ENCODE measurements at regions not wholly inside any gene's neighbourhood (a gene's known extent, or its start where the extent isn't known, plus 50 kb on each side); places are given as distances from the start of the nearest gene placed in this dataset.

DNA sequence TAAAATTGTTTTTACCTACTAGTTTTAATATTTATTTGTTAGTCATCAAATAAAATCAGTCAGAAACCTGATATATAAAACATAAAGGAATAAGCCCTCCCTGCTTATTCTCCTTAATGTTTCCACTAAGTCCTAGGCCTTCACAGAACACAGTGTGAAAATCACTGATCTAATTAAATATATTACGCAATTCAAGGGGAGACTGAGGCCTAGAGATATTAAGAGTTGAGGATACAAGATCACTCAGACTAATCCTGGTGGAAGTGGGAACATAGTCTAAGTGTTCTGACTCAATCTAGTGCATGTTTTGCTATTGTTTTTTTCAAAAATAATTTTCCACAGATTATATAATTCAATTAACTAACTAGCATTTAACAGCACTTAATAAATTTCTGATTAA is 401.1 kb downstream of the SLCO4C1 start:
- Histone ChIP-seq H3K4me3 (ENCODE audit: low read length in 3 of 3) (no peak overlapping the region), H3K27me3 (ENCODE audit: control insufficient read depth, insufficient read depth, low read length) (no peaks in the 10 kb centered on the region), H3K9me3 (ENCODE audit: control insufficient read depth in 2 of 3, insufficient read depth in 1 of 3, low read length in 3 of 3) (no peaks in the 10 kb centered on the region), H3K4me1 (ENCODE audit: control insufficient read depth in 2 of 3, insufficient read depth in 2 of 3, low read depth in 1 of 3, low read length in 3 of 3) (no peaks in the 10 kb centered on the region), H3K36me3 (ENCODE audit: control insufficient read depth in 2 of 3, insufficient read depth in 3 of 3, low read length in 3 of 3) (no peaks in the 10 kb centered on the region), H3K27ac (ENCODE audit: low read depth in 2 of 2, low read length in 2 of 2) (no peak overlapping the region), H3K9ac (ENCODE audit: low read length in 3 of 3) (no peak overlapping the region)
- intact Hi-C loops (cut with DNase I) = no loop called here
- TF ChIP-seq, protein P1, sequence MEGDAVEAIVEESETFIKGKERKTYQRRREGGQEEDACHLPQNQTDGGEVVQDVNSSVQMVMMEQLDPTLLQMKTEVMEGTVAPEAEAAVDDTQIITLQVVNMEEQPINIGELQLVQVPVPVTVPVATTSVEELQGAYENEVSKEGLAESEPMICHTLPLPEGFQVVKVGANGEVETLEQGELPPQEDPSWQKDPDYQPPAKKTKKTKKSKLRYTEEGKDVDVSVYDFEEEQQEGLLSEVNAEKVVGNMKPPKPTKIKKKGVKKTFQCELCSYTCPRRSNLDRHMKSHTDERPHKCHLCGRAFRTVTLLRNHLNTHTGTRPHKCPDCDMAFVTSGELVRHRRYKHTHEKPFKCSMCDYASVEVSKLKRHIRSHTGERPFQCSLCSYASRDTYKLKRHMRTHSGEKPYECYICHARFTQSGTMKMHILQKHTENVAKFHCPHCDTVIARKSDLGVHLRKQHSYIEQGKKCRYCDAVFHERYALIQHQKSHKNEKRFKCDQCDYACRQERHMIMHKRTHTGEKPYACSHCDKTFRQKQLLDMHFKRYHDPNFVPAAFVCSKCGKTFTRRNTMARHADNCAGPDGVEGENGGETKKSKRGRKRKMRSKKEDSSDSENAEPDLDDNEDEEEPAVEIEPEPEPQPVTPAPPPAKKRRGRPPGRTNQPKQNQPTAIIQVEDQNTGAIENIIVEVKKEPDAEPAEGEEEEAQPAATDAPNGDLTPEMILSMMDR (IDR thresholded peaks at IDR 0.05; ENCODE audit: borderline replicate concordance, extremely low read depth, insufficient read depth) = no peak
- no peak for DNase-seq
- FAIRE-seq = peak; percentile 3

GRCh38 chr5:101878190-101878589 is 417.9 kb downstream of the SLCO4C1 start:
- FAIRE-seq (no peak), DNase-seq (no peak)
- no peak overlapping the region for H3K9ac ChIP-seq (ENCODE audit: low read length in 3 of 3)
- H3K27ac ChIP-seq (ENCODE audit: low read depth in 2 of 2, low read length in 2 of 2) = no peak overlapping the region
- H3K4me3 ChIP-seq (ENCODE audit: low read length in 3 of 3) = no peak overlapping the region
- H3K36me3 ChIP-seq (ENCODE audit: control insufficient read depth in 2 of 3, insufficient read depth in 3 of 3, low read length in 3 of 3) = no peaks in the 10 kb centered on the region
- H3K9me3 ChIP-seq (ENCODE audit: control insufficient read depth in 2 of 3, insufficient read depth in 1 of 3, low read length in 3 of 3) = no peaks in the 10 kb centered on the region
- intact Hi-C loops (cut with DNase I) = no loop called here
- H3K4me1 ChIP-seq (ENCODE audit: control insufficient read depth in 2 of 3, insufficient read depth in 2 of 3, low read depth in 1 of 3, low read length in 3 of 3) = no peaks in the 10 kb centered on the region
- no peaks in the 10 kb centered on the region for H3K27me3 ChIP-seq (ENCODE audit: control insufficient read depth, insufficient read depth, low read length)
- TF ChIP-seq, protein P1 (IDR thresholded peaks at IDR 0.05; ENCODE audit: borderline replicate concordance, extremely low read depth, insufficient read depth) = no peak

DNA sequence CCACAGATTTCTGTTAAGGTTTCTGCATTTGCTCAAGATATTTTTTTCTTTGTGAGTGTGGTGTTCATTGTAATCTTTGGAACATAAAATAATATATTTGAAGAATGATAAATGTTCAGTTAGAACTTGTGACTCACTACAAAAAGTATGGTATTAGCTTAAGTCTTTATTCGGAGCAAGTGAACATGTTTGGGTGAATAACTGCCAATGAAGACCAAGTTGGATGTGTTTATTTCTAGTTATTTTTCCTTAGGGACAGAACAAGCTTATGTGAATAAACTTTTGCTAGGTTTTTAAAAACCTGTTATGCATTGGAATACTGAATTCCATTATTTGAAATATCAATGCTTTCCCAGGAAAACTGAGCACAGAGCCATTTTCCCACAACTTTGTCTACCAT is 418.6 kb downstream of the SLCO4C1 start:
- H3K9ac ChIP-seq (ENCODE audit: low read length in 3 of 3) = no peak overlapping the region
- TF ChIP-seq, protein P1 (IDR thresholded peaks at IDR 0.05; ENCODE audit: borderline replicate concordance, extremely low read depth, insufficient read depth) = no peak
- H3K36me3 ChIP-seq (ENCODE audit: control insufficient read depth in 2 of 3, insufficient read depth in 3 of 3, low read length in 3 of 3) = no peaks in the 10 kb centered on the region
- intact Hi-C loops (cut with DNase I) = no loop called here
- FAIRE-seq = no peak
- H3K4me3 ChIP-seq (ENCODE audit: low read length in 3 of 3) = no peak overlapping the region
- DNase-seq = no peak
- no peaks in the 10 kb centered on the region for H3K27me3 ChIP-seq (ENCODE audit: control insufficient read depth, insufficient read depth, low read length)
- H3K27ac ChIP-seq (ENCODE audit: low read depth in 2 of 2, low read length in 2 of 2) = no peak overlapping the region
- H3K4me1 ChIP-seq (ENCODE audit: control insufficient read depth in 2 of 3, insufficient read depth in 2 of 3, low read depth in 1 of 3, low read length in 3 of 3) = no peaks in the 10 kb centered on the region
- no peaks in the 10 kb centered on the region for H3K9me3 ChIP-seq (ENCODE audit: control insufficient read depth in 2 of 3, insufficient read depth in 1 of 3, low read length in 3 of 3)

DNA sequence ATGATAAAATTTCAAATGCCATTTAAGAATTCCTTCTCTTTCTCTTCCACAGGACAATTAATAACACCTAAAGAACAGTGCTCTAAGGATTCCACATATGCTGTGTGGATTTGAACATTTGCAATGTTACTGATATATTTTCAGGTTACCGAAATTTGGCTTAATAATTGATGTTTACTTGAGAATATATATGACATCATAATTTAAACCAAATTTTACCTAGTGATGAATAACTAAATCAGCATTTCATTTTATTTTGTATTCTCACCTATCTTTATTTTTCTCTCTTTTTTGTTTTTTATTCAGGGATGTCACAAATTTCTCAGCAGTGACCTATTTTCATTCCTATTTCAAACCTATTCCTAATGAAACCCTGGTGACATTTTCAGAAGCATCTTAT is 429.6 kb downstream of the SLCO4C1 start:
- TF ChIP-seq, protein P1 (IDR thresholded peaks at IDR 0.05; ENCODE audit: borderline replicate concordance, extremely low read depth, insufficient read depth) = no peak
- Histone ChIP-seq H3K4me1 (ENCODE audit: control insufficient read depth in 2 of 3, insufficient read depth in 2 of 3, low read depth in 1 of 3, low read length in 3 of 3) (no peaks in the 10 kb centered on the region), H3K27ac (ENCODE audit: low read depth in 2 of 2, low read length in 2 of 2) (no peak overlapping the region), H3K27me3 (ENCODE audit: control insufficient read depth, insufficient read depth, low read length) (no peaks in the 10 kb centered on the region), H3K9ac (ENCODE audit: low read length in 3 of 3) (no peak overlapping the region), H3K9me3 (ENCODE audit: control insufficient read depth in 2 of 3, insufficient read depth in 1 of 3, low read length in 3 of 3) (no peaks in the 10 kb centered on the region), H3K4me3 (ENCODE audit: low read length in 3 of 3) (no peak overlapping the region), H3K36me3 (ENCODE audit: control insufficient read depth in 2 of 3, insufficient read depth in 3 of 3, low read length in 3 of 3) (no peaks in the 10 kb centered on the region)
- intact Hi-C loops (cut with DNase I) = no loop called here
- no peak for FAIRE-seq
- DNase-seq = no peak
